GM12891 (cell line): ENCODE measurements at regions not wholly inside any gene's neighbourhood (a gene's known extent, or its start where the extent isn't known, plus 50 kb on each side); places are given as distances from the start of the nearest gene placed in this dataset.

Experiments used
- PAX5 ChIP-seq: IDR thresholded peaks from 2 replicates; pipeline ENCODE4 v1.6.1; 2011; ENCODE audit warnings: low read length, moderate library complexity, mild to moderate bottlenecking; ENCODE audit not compliant: insufficient read depth, severe bottlenecking
- POLR2A ChIP-seq: IDR thresholded peaks from 2 replicates; pipeline ENCODE4 v1.6.1; 2011; ENCODE audit warnings: low read depth, low read length, control low read depth
- POLR2AphosphoS5 ChIP-seq: IDR thresholded peaks from 2 replicates; pipeline ENCODE4 v1.6.1; 2011; ENCODE audit warnings: low read depth, low read length, control low read depth
- POU2F2 ChIP-seq: IDR thresholded peaks from 2 replicates; pipeline ENCODE4 v1.6.1; 2011; ENCODE audit warnings: low read depth, mild to moderate bottlenecking, control low read depth, low read length, moderate library complexity
- SPI1 ChIP-seq: IDR thresholded peaks from 2 replicates; pipeline ENCODE4 v1.6.1; 2011; ENCODE audit warnings: low read depth, low read length, control low read depth
- TAF1 ChIP-seq: IDR thresholded peaks from 2 replicates; pipeline ENCODE4 v1.6.1; 2011; ENCODE audit warnings: low read depth, low read length, control low read depth

- TF ChIP-seq SPI1: no peak
- TF ChIP-seq POLR2AphosphoS5: no peak
- no peak for TF ChIP-seq POLR2A
- no peak for TF ChIP-seq POU2F2
- TF ChIP-seq TAF1: no peak
- no peak for TF ChIP-seq PAX5
Measured at GRCh38 chr5:158380661-158381060, 521.7 kb upstream of the CLINT1 start.
